Upper lobe of left lung (tissue), 6 donors: ENCODE measurements at regions not wholly inside any gene's neighbourhood (a gene's known extent, or its start where the extent isn't known, plus 50 kb on each side); places are given as distances from the start of the nearest gene placed in this dataset.

ENCODE experiments used
- ATAC-seq, 2 donors: fragments of 200-7000 bp; cut with Tn5 transposase; one replicate each; pipeline ENCODE4 v1.9.1; 2022; ENCODE audit warnings: mild to moderate bottlenecking in 2 of 2, moderate library complexity in 2 of 2; ENCODE audit not compliant: low FRiP score in 2 of 2
- DNase-seq, 2 donors: peaks; one replicate each; pipeline ENCODE4 v3.0.0-alpha.2; 2019 to 2020
- H3K27ac ChIP-seq, 4 donors: fragments of 200-600 bp; sonication (generic); one replicate each; pipeline ENCODE4 v1.5.1; 2016 to 2019
- H3K27me3 ChIP-seq, 4 donors: fragments of 200-600 bp; sonication (generic); one replicate each; pipeline ENCODE4 v1.5.1; 2017 to 2019
- H3K36me3 ChIP-seq, 4 donors: fragments of 200-600 bp; sonication (generic); one replicate each; pipeline ENCODE4 v1.5.1; 2016 to 2019
- H3K4me1 ChIP-seq, 4 donors: fragments of 200-600 bp; sonication (generic); one replicate each; pipeline ENCODE4 v1.5.1; 2018 to 2019
- H3K4me3 ChIP-seq, 4 donors: fragments of 200-600 bp; sonication (generic); one replicate each; pipeline ENCODE4 v1.5.1; 2017 to 2019; ENCODE audit warnings: mild to moderate bottlenecking in 2 of 4, moderate library complexity in 1 of 4
- H3K9me3 ChIP-seq, 4 donors: fragments of 200-600 bp; sonication (generic); one replicate each; pipeline ENCODE4 v1.5.1; 2018 to 2019
- EP300 ChIP-seq, 4 donors: sonication (generic); formaldehyde crosslinking; IDR thresholded peaks; one replicate each; pipeline ENCODE4 v1.5.1; 2017; ENCODE audit warnings: antibody characterized with exemption in 4 of 4, control low read depth in 2 of 4
- POLR2A ChIP-seq, 4 donors: fragments of 450-650 bp; IDR thresholded peaks; one replicate each; pipeline ENCODE4 v1.5.1; 2016 to 2017; ENCODE audit warnings: antibody characterized with exemption in 4 of 4, mild to moderate bottlenecking in 2 of 4
- POLR2AphosphoS5 ChIP-seq, 2 donors: sonication (generic); formaldehyde crosslinking; IDR thresholded peaks; one replicate each; pipeline ENCODE4 v1.5.1; 2017; ENCODE audit warnings: antibody characterized with exemption in 2 of 2
- WGBS, 2 donors: methylation state at CpG; one replicate each; pipeline ENCODE4 v1.1.5; 2017 to 2018; 5-methylcytosine and 5-hydroxymethylcytosine counted together
- TF ChIP-seq, protein P1 (sequence below), 6 experiments: fragments of 450-650 bp in 4 of 6; fragments of 200-600 bp in 2 of 6; sonication (generic) in 2 of 6; IDR thresholded peaks; one replicate each; pipeline ENCODE4 v1.5.1; 2016 to 2019; ENCODE audit warnings: antibody characterized with exemption in 6 of 6
- donor health status: DM: no; HTN: no; CAD: no; lungs with moderate emphysema.
- donor health status: DM: no; HTN: yes; CAD: no; lungs with severe emphysema.

DNA sequence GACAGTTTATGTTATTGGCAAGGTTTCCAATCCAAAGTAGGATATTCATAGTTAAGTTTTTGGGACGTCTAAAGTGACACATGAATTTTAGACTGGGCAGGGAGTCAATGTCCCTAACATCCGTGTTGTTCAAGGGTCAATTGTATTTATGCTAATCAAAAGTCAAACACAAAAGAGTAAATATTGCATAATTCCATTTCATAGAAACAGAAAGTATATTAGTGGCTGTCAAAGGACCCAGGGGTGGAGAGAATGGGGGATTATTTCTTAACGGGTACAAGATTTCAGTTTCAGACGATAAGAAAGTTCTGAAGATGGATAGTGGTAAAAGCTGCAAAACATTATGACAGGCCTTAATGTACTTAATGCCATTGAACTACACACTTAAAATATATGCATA lies 971.8 kb upstream of the AGA start:
- Histone ChIP-seq H3K4me3 (no peak overlapping the region), H3K4me1 (no peaks in the 10 kb centered on the region), H3K27ac (no peak overlapping the region), H3K27me3 (no peaks in the 10 kb centered on the region), H3K9me3 (no peaks in the 10 kb centered on the region), H3K36me3 (no peaks in the 10 kb centered on the region)
- TF ChIP-seq POLR2AphosphoS5 (IDR thresholded peaks at IDR 0.05), result no peak
- TF ChIP-seq, protein P1, sequence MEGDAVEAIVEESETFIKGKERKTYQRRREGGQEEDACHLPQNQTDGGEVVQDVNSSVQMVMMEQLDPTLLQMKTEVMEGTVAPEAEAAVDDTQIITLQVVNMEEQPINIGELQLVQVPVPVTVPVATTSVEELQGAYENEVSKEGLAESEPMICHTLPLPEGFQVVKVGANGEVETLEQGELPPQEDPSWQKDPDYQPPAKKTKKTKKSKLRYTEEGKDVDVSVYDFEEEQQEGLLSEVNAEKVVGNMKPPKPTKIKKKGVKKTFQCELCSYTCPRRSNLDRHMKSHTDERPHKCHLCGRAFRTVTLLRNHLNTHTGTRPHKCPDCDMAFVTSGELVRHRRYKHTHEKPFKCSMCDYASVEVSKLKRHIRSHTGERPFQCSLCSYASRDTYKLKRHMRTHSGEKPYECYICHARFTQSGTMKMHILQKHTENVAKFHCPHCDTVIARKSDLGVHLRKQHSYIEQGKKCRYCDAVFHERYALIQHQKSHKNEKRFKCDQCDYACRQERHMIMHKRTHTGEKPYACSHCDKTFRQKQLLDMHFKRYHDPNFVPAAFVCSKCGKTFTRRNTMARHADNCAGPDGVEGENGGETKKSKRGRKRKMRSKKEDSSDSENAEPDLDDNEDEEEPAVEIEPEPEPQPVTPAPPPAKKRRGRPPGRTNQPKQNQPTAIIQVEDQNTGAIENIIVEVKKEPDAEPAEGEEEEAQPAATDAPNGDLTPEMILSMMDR (IDR thresholded peaks at IDR 0.05), result no peak
- TF ChIP-seq POLR2A (IDR thresholded peaks at IDR 0.05), result no peak
- TF ChIP-seq EP300 (IDR thresholded peaks at IDR 0.05), result no peak
- no peak for ATAC-seq
- 45 to 47% methylated on average over 4 of the region's 4 CpGs for WGBS, 2 donors
- no peak for DNase-seq

DNA sequence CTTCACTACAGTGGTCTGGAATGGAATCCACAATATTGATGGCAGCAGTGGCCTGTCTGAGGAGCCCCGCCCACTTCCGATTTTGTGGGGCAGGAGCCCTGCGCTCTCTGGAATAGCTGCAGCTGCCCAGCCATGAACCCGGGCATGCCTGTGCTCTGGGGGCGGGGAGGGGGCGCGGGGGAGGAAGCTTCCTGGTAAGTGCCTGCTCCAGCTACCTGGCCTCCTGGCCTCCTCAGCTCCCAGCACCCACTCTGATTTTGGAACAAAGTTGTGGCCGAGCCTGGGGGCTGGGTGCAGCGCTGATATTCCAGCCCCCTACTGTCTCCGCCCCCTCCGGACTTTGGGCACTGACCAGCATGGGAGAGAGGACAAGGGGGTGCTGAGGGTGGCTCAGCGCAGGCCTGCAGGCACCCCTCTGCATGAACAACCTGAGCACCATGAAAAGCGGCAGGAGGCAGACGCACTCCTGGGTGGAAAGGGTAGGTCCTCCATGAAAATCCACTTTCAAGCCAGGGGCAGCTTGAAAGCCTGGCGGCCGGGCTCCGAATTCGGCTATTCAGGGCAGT lies 972.7 kb upstream of the AGA start:
- H3K9me3 ChIP-seq, result no peaks in the 10 kb centered on the region
- DNase-seq (peak in 1 of 2 donors; percentile 44), ATAC-seq (peak; percentile 21 to 49)
- no peaks in the 10 kb centered on the region for H3K4me1 ChIP-seq
- no peak overlapping the region for H3K27ac ChIP-seq
- H3K4me3 ChIP-seq, result no peak overlapping the region
- H3K27me3 ChIP-seq, result no peaks in the 10 kb centered on the region
- H3K36me3 ChIP-seq, result no peaks in the 10 kb centered on the region
- TF ChIP-seq EP300 (IDR thresholded peaks at IDR 0.05), result no peak
- TF ChIP-seq POLR2AphosphoS5 (IDR thresholded peaks at IDR 0.05), result no peak
- TF ChIP-seq, protein P1 (IDR thresholded peaks at IDR 0.05), result no peak
- TF ChIP-seq POLR2A (IDR thresholded peaks at IDR 0.05), result no peak
- 94 to 98% methylated on average over 11 to 18 of the region's 18 CpGs for WGBS, 2 donors

DNA sequence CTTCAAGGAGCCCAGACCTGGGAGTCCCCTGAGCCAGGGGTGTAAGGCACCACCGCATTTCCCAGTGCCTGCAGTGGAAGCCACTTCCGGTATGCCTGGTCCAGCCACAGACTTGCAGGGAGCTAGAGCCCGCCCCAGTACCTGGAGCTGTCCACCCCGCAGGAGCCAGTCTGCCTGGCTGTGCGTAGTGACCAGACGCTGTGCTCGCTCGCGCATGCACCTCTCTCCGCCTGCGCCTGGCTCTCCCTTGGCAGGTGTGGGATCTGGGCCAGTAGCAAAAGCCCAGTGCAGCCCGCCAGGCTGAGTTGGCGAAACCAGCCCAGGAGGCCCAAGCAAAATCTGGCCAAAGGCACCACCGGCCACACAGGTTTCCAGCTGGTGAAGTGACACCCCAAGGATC lies 973.7 kb upstream of the AGA start:
- ATAC-seq, result peak; percentile 30 to 36

DNA sequence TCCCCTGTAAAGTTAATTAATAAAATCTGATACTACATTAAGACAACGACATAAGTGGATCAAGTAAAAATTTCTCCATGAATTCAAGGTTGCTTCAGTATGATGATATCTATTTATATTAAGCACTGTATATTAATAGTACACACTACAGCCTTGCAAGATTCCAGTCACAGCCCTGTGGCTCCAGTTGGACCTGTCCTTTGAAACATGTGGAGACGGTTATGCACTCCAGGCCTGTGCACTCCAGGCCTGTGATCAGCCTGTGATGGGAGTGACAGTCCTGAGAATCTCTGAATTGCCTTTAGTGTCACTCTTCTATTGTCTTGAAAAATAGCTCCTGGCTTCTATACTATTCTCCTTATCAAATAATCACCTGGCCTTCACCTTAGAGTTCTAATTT lies 981.1 kb upstream of the AGA start:
- 80 to 86% methylated on average over 2 of the region's 2 CpGs for whole genome bisulfite sequencing, 2 donors
- H3K4me3 ChIP-seq, result no peak overlapping the region
- no peak overlapping the region for H3K27ac ChIP-seq
- H3K4me1 ChIP-seq, result no peaks in the 10 kb centered on the region
- H3K9me3 ChIP-seq, result no peaks in the 10 kb centered on the region
- DNase-seq, result no peak
- H3K36me3 ChIP-seq, result no peaks in the 10 kb centered on the region
- TF ChIP-seq POLR2AphosphoS5 (IDR thresholded peaks at IDR 0.05) (no peak), POLR2A (IDR thresholded peaks at IDR 0.05) (no peak), EP300 (IDR thresholded peaks at IDR 0.05) (no peak)
- TF ChIP-seq, protein P1 (IDR thresholded peaks at IDR 0.05), result no peak
- no peak for ATAC-seq
- H3K27me3 ChIP-seq, result no peaks in the 10 kb centered on the region

More for the DNA sequence above, 973.7 kb upstream of the AGA start:
- no peak overlapping the region for H3K4me3 ChIP-seq
- TF ChIP-seq POLR2AphosphoS5 (IDR thresholded peaks at IDR 0.05) (no peak), EP300 (IDR thresholded peaks at IDR 0.05) (no peak), POLR2A (IDR thresholded peaks at IDR 0.05) (no peak)
- TF ChIP-seq, protein P1 (IDR thresholded peaks at IDR 0.05), result no peak
- no peaks in the 10 kb centered on the region for H3K4me1 ChIP-seq
- no peaks in the 10 kb centered on the region for H3K36me3 ChIP-seq
- peak in 1 of 2 donors; percentile 63 for DNase-seq
- no peaks in the 10 kb centered on the region for H3K27me3 ChIP-seq
- no peak overlapping the region for H3K27ac ChIP-seq
- no peaks in the 10 kb centered on the region for H3K9me3 ChIP-seq
- WGBS, 2 donors, result 91 to 97% methylated on average over 7 to 11 of the region's 14 CpGs

DNA sequence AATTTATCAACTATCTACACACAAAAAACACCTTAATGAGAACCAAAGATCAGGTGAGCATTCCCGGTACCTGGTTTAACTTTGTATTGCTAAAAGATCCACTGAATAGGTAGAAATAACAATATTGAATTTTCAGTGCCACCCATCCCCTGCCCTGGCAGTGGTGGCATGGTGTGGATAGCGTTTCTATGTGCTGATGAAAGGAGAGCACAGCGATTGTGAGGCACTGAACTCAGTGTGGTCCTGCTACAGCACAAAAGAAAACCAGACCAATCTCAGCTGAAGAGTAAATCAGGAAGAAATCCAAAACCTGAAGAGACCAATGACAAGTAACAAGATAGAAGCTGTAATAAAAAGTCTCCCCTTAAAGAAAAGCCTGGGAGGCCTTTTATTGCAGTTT lies 984.6 kb upstream of the AGA start:
- ATAC-seq (no peak), DNase-seq (no peak)
- TF ChIP-seq POLR2A (IDR thresholded peaks at IDR 0.05) (no peak), POLR2AphosphoS5 (IDR thresholded peaks at IDR 0.05) (no peak), EP300 (IDR thresholded peaks at IDR 0.05) (no peak)
- TF ChIP-seq, protein P1 (IDR thresholded peaks at IDR 0.05), result no peak
- 87 to 95% methylated on average over 3 of the region's 3 CpGs for WGBS, 2 donors
- Histone ChIP-seq H3K27me3 (no peaks in the 10 kb centered on the region), H3K4me1 (no peaks in the 10 kb centered on the region), H3K36me3 (no peaks in the 10 kb centered on the region), H3K4me3 (no peak overlapping the region), H3K27ac (no peak overlapping the region), H3K9me3 (no peaks in the 10 kb centered on the region)
